ENCODE measurements at regions not wholly inside any gene's neighbourhood (a gene's known extent, or its start where the extent isn't known, plus 50 kb on each side); places are given as distances from the start of the nearest gene placed in this dataset.

- DNase-seq (ENCODE audit: low read depth) = peak; percentile 28
These were observed 164.1 kb downstream of the ARRDC4 start for GRCh38 chr15:98124581-98124980.

GRCh38 chr15:98126326-98127085 lies 166.0 kb downstream of the ARRDC4 start:
- H3K4me3 ChIP-seq (ENCODE audit: low read depth, low read length) = no peak overlapping the region
- no peak for TF ChIP-seq CTCF (IDR thresholded peaks at IDR 0.05; ENCODE audit: insufficient read depth, low read length)
- peak; percentile 7 for DNase-seq (ENCODE audit: low read depth)

More at GRCh38 chr15:98124581-98124980, 164.1 kb downstream of the ARRDC4 start:
- TF ChIP-seq CTCF (IDR thresholded peaks at IDR 0.05; ENCODE audit: insufficient read depth, low read length) = no peak
- no peak overlapping the region for H3K4me3 ChIP-seq (ENCODE audit: low read depth, low read length)

- TF ChIP-seq CTCF (IDR thresholded peaks at IDR 0.05; ENCODE audit: insufficient read depth, low read length) = no peak
- H3K4me3 ChIP-seq (ENCODE audit: low read depth, low read length) = no peak overlapping the region
These were observed 167.1 kb downstream of the ARRDC4 start for GRCh38 chr15:98127586-98127985.

DNA sequence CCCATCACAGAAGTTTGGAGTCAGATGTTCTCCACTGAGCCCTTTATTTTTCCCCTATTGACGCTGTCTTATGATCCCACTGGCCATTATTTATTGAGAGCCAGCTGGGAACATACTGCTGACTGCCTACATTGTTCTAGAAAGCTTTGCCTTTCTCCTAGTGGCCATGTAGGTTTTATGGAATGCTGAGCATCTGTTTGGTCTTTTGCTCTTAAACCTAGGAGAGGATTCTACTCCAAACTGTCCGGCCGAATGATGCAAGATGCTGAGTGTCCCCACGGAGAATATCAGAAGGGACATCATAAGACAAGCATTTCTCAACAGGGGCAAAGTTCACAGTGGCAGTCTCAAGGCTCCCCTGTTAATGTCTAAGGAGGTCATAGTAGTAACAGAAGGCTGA lies 171.4 kb downstream of the ARRDC4 start:
- H3K4me3 ChIP-seq (ENCODE audit: low read depth, low read length) = no peak overlapping the region
- DNase-seq (ENCODE audit: low read depth) = no peak

More at GRCh38 chr15:98127586-98127985, 167.1 kb downstream of the ARRDC4 start:
- no peak for DNase-seq (ENCODE audit: low read depth)

DNA sequence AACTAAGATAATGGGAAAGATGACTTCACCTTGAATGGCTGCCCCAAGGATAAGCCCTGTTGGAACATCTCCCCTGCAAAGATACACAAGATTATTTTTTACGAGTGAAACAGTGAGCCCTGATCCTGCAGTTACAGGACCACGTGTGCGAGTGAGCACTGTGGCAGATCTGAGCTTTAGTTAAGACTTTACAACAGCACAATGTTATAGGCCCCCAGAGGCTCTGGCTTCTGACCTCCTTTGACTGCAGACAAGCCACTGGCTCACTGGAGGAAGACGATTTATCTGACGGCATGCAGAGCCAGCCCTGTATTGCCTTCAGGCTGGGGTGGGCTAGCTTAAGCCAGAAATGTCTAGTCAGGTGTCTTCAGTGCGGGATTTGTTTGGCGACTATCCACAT lies 174.4 kb downstream of the ARRDC4 start:
- no peak for TF ChIP-seq CTCF (IDR thresholded peaks at IDR 0.05; ENCODE audit: insufficient read depth, low read length)
- no peak for DNase-seq (ENCODE audit: low read depth)
- no peak overlapping the region for H3K4me3 ChIP-seq (ENCODE audit: low read depth, low read length)

More for the DNA sequence above, 171.4 kb downstream of the ARRDC4 start:
- TF ChIP-seq CTCF (IDR thresholded peaks at IDR 0.05; ENCODE audit: insufficient read depth, low read length) = no peak

- TF ChIP-seq CTCF (IDR thresholded peaks at IDR 0.05; ENCODE audit: insufficient read depth, low read length) = no peak
- no peak for DNase-seq (ENCODE audit: low read depth)
- no peak overlapping the region for H3K4me3 ChIP-seq (ENCODE audit: low read depth, low read length)
These were observed 178.4 kb downstream of the ARRDC4 start for GRCh38 chr15:98138910-98139309.
